Neural cell (in vitro differentiated cells): ENCODE measurements at regions not wholly inside any gene's neighbourhood (a gene's known extent, or its start where the extent isn't known, plus 50 kb on each side); places are given as distances from the start of the nearest gene placed in this dataset.

Experiments used
- H2AFZ ChIP-seq: fragments of 200-600, 300-800 bp; sonication (generic), shearing (Covaris generic); 2 replicates; pipeline ENCODE4 v1.6.0; 2014; ENCODE audit warnings: low read depth, mild to moderate bottlenecking, antibody characterized with exemption, low read length, moderate library complexity
- H3F3A ChIP-seq: fragments of 200-600 bp; shearing (Covaris generic); 2 replicates; pipeline ENCODE4 v1.6.1; 2016; ENCODE audit warnings: mild to moderate bottlenecking, moderate library complexity, mixed read lengths, antibody characterized with exemption, low read length; ENCODE audit not compliant: insufficient read depth, poor library complexity, severe bottlenecking
- H3K27ac ChIP-seq: fragments of 200-600, 300-800 bp; sonication (generic), shearing (Covaris generic); 2 replicates; pipeline ENCODE4 v1.5.1; 2014; ENCODE audit warnings: mild to moderate bottlenecking, low read length, moderate library complexity
- H3K27me3 ChIP-seq: fragments of 300-800, 200-600 bp; sonication (generic), shearing (Covaris generic); 2 replicates; pipeline ENCODE4 v1.6.0; 2014; ENCODE audit warnings: mild to moderate bottlenecking, low read depth, low read length, moderate library complexity; ENCODE audit not compliant: insufficient read depth
- H3K36me3 ChIP-seq: fragments of 300-800, 200-600 bp; sonication (generic), shearing (Covaris generic); 2 replicates; pipeline ENCODE4 v1.5.1; 2014; ENCODE audit warnings: mild to moderate bottlenecking, antibody characterized with exemption, low read length, moderate library complexity; ENCODE audit not compliant: insufficient read depth
- H3K4me2 ChIP-seq: fragments of 300-800, 200-600 bp; sonication (generic), shearing (Covaris generic); 2 replicates; pipeline ENCODE4 v1.6.0; 2014; ENCODE audit warnings: mild to moderate bottlenecking, low read length
- H3K4me3 ChIP-seq: fragments of 300-800, 200-600 bp; sonication (generic), shearing (Covaris generic); 2 replicates; pipeline ENCODE4 v1.5.1; 2014; ENCODE audit warnings: mild to moderate bottlenecking, low read length, moderate library complexity
- H3K79me2 ChIP-seq: fragments of 200-600 bp; shearing (Covaris generic); replicated peaks from 2 replicates; pipeline ENCODE4 v1.6.0; 2014; ENCODE audit warnings: mild to moderate bottlenecking, low read length, moderate library complexity; ENCODE audit not compliant: insufficient read depth
- H3K9ac ChIP-seq: fragments of 300-800, 200-600 bp; sonication (generic), shearing (Covaris generic); 2 replicates; pipeline ENCODE4 v1.6.1; 2016; ENCODE audit warnings: mild to moderate bottlenecking, low read length, mixed read lengths
- H3K9me2 ChIP-seq: fragments of 200-600 bp; shearing (Covaris generic); 2 replicates; pipeline ENCODE4 v1.6.1; 2016; ENCODE audit warnings: mild to moderate bottlenecking, low read length, mixed read lengths; ENCODE audit not compliant: insufficient read depth
- H3K9me3 ChIP-seq: fragments of 200-600, 300-800 bp; sonication (generic), shearing (Covaris generic); 2 replicates; pipeline ENCODE4 v1.6.1; 2016; ENCODE audit warnings: mild to moderate bottlenecking, mixed run types, low read length, moderate library complexity, mixed read lengths
- H4K20me1 ChIP-seq: fragments of 200-600 bp; shearing (Covaris generic); 2 replicates; pipeline ENCODE4 v1.6.1; 2016; ENCODE audit warnings: mild to moderate bottlenecking, mixed run types; ENCODE audit not compliant: insufficient read depth
- CTCF ChIP-seq: fragments of 450-650 bp; IDR thresholded peaks from 2 replicates; pipeline ENCODE4 v1.5.1; 2014; ENCODE audit warnings: antibody characterized with exemption, mild to moderate bottlenecking, moderate library complexity; ENCODE audit not compliant: poor library complexity, severe bottlenecking
- EP300 ChIP-seq: fragments of 450-650 bp; conservative IDR thresholded peaks from 2 replicates; pipeline ENCODE4 v1.6.1; 2014; ENCODE audit warnings: antibody characterized with exemption, mild to moderate bottlenecking, moderate library complexity; ENCODE audit not compliant: poor library complexity, severe bottlenecking
- EZH2 ChIP-seq: fragments of 200-600, 300-800 bp; shearing (Covaris generic), sonication (generic); IDR thresholded peaks from 2 replicates; pipeline ENCODE4 v1.6.1; 2014; ENCODE audit warnings: antibody characterized with exemption, low read length, borderline replicate concordance, mild to moderate bottlenecking; ENCODE audit not compliant: insufficient read depth, poor library complexity, severe bottlenecking
- MXI1 ChIP-seq: fragments of 450-650 bp; conservative IDR thresholded peaks from 2 replicates; pipeline ENCODE4 v1.6.1; 2014; ENCODE audit warnings: antibody characterized with exemption, mild to moderate bottlenecking; ENCODE audit not compliant: poor library complexity, severe bottlenecking
- POLR2AphosphoS5 ChIP-seq: IDR thresholded peaks from 2 replicates; pipeline ENCODE4 v1.6.1; 2012
- RAD21 ChIP-seq: fragments of 450-650 bp; conservative IDR thresholded peaks from 2 replicates; pipeline ENCODE4 v1.6.1; 2014; ENCODE audit warnings: antibody characterized with exemption, mild to moderate bottlenecking, moderate library complexity
- REST ChIP-seq: IDR thresholded peaks from 2 replicates; pipeline ENCODE4 v1.6.1; 2012; ENCODE audit warnings: borderline replicate concordance
- SMC3 ChIP-seq: fragments of 450-650 bp; conservative IDR thresholded peaks from 2 replicates; pipeline ENCODE4 v1.6.1; 2014; ENCODE audit warnings: antibody characterized with exemption, mild to moderate bottlenecking, moderate library complexity; ENCODE audit not compliant: poor library complexity
- TAF1 ChIP-seq: IDR thresholded peaks from 2 replicates; pipeline ENCODE4 v1.6.1; 2012; ENCODE audit warnings: low read depth

- Histone ChIP-seq H3K27ac (no peak overlapping the region), H3K9me3 (no peaks in the 10 kb centered on the region), H2AFZ (no peak overlapping the region), H3K79me2 (no peaks in the 10 kb centered on the region), H3K4me3 (no peak overlapping the region), H3K9me2 (no peaks in the 10 kb centered on the region), H3K27me3 (no peaks in the 10 kb centered on the region), H3K4me2 (no peak overlapping the region), H4K20me1 (no peaks in the 10 kb centered on the region), H3K36me3 (no peaks in the 10 kb centered on the region), H3F3A (no peaks in the 10 kb centered on the region), H3K9ac (no peak overlapping the region)
- TF ChIP-seq POLR2AphosphoS5 (no peak), EP300 (no peak), EZH2 (no peak), RAD21 (no peak), CTCF (no peak), TAF1 (no peak), SMC3 (no peak)
Measured at GRCh38 chr5:6861036-6861435, 147.8 kb downstream of the TENT4A start.

- Histone ChIP-seq H3K79me2 (no peaks in the 10 kb centered on the region), H3K27ac (no peak overlapping the region), H3K9me3 (no peaks in the 10 kb centered on the region), H2AFZ (no peak overlapping the region), H3K27me3 (no peaks in the 10 kb centered on the region), H3K9ac (no peak overlapping the region), H3F3A (no peaks in the 10 kb centered on the region), H4K20me1 (no peaks in the 10 kb centered on the region), H3K9me2 (no peaks in the 10 kb centered on the region), H3K36me3 (no peaks in the 10 kb centered on the region), H3K4me3 (no peak overlapping the region), H3K4me2 (no peak overlapping the region)
- no peak for TF ChIP-seq RAD21
- TF ChIP-seq POLR2AphosphoS5, result no peak
- TF ChIP-seq EP300, result no peak
Measured at GRCh38 chr5:6861667-6862066, 148.4 kb downstream of the TENT4A start.

GRCh38 chr5:6862306-6862705, 149.1 kb downstream of the TENT4A start:
- H2AFZ ChIP-seq, result no peak overlapping the region
- H3K4me3 ChIP-seq, result no peak overlapping the region
- TF ChIP-seq TAF1, result no peak
- TF ChIP-seq EP300, result no peak
- TF ChIP-seq POLR2AphosphoS5, result no peak
- no peak for TF ChIP-seq REST
- no peak for TF ChIP-seq MXI1
- TF ChIP-seq SMC3, result no peak
- TF ChIP-seq RAD21, result no peak
- TF ChIP-seq EZH2, result no peak
- no peak for TF ChIP-seq CTCF
- H3K9me2 ChIP-seq, result no peaks in the 10 kb centered on the region
- H4K20me1 ChIP-seq, result no peaks in the 10 kb centered on the region
- no peaks in the 10 kb centered on the region for H3K36me3 ChIP-seq
- H3K9me3 ChIP-seq, result no peaks in the 10 kb centered on the region
- no peaks in the 10 kb centered on the region for H3K79me2 ChIP-seq
- H3K4me2 ChIP-seq, result no peak overlapping the region
- H3K27me3 ChIP-seq, result no peaks in the 10 kb centered on the region
- H3F3A ChIP-seq, result no peaks in the 10 kb centered on the region
- no peak overlapping the region for H3K27ac ChIP-seq
- H3K9ac ChIP-seq, result no peak overlapping the region
